Putamen (tissue), 1 donor: ENCODE measurements at regions not wholly inside any gene's neighbourhood (a gene's known extent, or its start where the extent isn't known, plus 50 kb on each side); places are given as distances from the start of the nearest gene placed in this dataset.

Experiments
- DNase-seq: peaks from one replicate; pipeline ENCODE4 v3.0.0-alpha.2; 2016; ENCODE audit warnings: low spot score

DNA sequence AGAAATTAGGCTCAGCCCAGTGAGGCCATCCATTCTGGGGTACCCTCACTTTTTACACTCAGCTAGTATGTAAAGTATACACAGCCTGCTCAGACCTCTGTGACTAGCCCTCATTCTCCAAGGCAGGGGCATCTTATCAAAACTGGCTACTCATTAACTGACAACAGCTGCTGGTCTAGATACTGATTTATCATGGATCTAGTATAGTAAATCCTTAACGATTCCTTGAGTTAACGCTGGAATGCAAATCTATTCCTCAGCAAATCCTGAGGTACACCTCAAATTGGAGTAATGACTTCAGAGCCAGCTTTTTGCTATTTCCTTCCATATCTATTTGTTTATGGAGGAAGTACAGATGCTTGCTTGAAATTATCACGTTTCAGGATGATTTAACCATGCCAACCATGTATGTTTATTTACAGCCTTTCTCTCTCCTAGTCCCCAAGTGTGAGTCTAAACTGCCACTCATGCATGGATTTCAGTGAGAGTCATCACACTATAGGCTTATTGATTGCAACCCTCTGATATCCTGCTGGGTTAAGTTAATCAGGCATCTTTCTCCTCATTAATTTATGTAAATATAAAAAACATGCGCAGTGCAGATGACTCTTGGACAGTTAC is 70.2 kb upstream of the DOK6 start:
- no peak for DNase-seq

DNA sequence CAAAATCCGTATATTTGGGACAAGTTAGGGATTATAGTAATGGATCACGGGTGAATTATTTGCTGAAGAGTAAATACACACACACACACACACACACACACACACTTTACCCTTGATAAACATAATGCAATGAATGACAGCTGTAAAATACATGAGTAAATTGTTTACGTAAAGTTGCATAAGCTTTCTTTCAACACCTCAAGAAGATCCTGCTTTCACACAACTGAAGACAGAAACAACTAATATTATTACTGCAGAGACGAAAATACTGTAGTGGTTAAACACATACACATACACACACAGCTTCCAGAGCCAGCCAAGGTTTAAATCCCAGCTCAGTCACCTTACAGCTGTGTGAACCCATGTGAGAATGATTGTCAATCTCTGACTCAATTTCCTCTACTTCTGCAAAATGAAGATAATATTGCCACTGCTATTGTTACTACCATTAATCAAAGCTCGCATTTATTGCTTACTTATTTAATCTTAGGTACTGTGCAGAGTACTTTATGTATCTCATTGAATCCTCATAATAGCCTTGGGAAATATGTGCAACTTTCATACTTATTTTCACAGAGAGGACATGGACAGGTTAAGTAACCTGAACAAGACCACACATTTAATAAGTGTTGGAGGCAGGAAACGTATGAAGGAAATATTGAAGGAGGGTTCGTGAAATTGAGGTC is 50.6 kb upstream of the DOK6 start:
- no peak for DNase-seq
